SIG-M5 treated with dmso at 0.1 percent for 504 hours (cell line): ENCODE measurements at regions not wholly inside any gene's neighbourhood (a gene's known extent, or its start where the extent isn't known, plus 50 kb on each side); places are given as distances from the start of the nearest gene placed in this dataset.
A peak's percentile ranks its signal among the peaks of the same experiment; 100 is the strongest.
"Not testable (repeated sequence)": the region's sequence is repeated elsewhere in the genome, so short reads cannot be mapped to it uniquely, and the experiment has no call there.

Experiments used
- DNase-seq: peaks from one replicate; lab custom pipeline; 2025; ENCODE audit not compliant: unreplicated experiment; lab: John Stamatoyannopoulos, UW

DNA sequence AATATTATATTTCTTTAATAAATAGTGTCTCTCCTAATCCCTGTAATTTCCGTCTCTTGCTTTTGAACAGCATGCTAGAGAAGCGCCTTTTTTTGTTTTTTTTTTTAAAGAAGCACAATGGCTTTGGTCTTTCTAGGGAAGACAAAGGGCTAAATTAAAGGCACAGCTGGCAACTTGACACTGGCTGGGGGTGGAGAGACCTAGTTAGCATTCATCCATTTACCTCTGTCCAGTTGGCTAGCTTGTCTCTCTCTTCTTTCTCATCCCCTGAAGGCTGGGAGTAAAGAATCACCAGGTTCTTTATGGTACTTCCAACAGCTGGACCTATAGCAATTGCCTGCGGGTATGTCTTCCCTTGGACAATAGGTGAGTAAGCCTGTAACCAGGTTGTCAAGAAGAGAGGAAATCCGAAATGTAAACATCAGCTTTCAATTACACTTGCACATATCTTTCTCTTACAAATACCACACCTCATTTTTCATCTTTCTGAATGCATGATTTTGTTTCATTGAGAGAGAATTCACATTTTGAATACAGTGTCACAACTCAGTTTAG, 178.4 kb upstream of the GPR101 start:
- no peak for DNase-seq

DNA sequence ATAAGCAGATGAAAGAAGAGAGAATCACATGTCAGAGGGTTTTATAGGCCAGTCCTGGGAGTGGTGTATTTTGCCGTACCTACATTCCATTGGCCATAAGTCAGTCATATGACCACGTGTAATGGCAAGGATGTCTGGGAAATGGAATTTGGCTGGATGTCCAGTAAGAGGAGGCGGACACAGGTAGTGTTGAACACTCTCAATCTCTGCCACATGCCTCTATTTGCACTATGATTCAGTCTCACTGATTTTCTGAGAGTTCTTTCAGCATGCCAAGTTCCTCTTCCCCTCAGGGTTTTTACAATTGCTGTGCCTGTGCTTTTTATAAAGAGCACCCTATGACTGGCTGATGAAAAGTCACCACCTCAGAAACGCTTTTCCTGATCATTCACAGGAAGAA, 164.2 kb upstream of the GPR101 start:
- DNase-seq: no peak

DNA sequence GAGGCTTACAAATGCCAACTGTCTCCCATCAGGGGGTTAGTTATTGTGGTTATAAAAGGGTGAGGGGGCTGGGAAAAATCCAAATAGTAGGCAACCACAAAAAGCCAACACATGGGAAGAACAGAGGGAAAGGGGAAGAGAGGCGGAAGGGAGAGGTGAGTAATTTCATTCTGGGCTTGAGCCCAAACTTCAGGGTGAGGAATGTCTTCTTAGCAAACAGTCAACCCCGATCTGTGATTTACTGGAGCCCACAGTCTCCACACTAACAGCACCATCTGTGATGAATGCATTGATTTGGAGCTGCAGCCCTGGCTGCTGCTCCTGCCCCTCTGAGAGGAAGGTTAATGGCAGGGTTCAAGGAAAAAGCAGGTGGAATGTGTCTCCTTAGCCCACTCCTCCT, 162.2 kb upstream of the GPR101 start:
- no peak for DNase-seq

GRCh38 chrX:137195296-137195695, 161.5 kb upstream of the GPR101 start:
- DNase-seq: no peak

GRCh38 chrX:137194164-137194563, 160.4 kb upstream of the GPR101 start:
- DNase-seq: peak; percentile 12

DNA sequence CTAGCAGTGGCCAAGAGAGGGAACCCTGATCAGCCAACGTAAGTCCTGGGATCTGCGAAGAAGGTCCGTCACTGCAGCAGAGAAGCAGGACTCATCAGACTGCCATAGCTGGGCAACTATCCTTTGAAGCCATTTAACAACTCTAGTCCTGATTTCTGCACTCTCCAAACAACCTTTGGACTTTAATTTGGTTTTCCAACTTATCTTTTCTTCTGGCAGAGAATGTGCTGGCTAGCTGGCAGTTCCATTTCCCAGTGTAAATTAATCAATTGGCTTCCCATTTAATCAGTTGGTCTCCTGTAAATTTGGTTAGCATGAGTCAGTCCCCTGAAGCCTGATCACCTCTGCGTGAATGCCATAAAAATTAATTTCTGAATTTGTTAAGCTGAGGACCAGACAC, 153.7 kb upstream of the GPR101 start:
- DNase-seq: no peak

GRCh38 chrX:137178392-137178791, 144.6 kb upstream of the GPR101 start:
- no peak for DNase-seq

GRCh38 chrX:137172317-137172948, 138.6 kb upstream of the GPR101 start:
- DNase-seq: no peak

- DNase-seq: no peak
Measured at GRCh38 chrX:137171626-137172025, 137.8 kb upstream of the GPR101 start.

DNA sequence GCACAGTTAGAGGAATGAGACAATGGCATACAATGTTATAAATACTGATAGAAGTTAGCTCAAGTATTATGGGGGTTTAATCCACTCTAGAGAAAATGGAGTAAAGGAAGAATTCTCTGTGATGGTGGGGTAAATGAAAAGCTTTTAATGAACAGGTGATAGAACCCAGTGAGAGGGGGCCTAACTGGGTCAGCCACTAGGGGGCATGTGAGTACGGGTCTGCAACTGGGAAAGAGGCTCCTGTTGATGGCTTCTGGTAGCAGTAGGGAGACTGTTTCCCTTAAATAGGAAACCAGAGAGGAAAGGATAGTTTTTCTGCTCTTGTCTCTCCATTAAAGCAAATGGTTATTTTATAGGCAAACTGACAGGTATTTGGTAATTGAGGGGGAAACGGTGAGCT, 132.8 kb upstream of the GPR101 start:
- no peak for DNase-seq

- no peak for DNase-seq
Measured at GRCh38 chrX:137164329-137164728, 130.5 kb upstream of the GPR101 start.

- no peak for DNase-seq
Measured at GRCh38 chrX:137151403-137151802, 117.6 kb upstream of the GPR101 start.

GRCh38 chrX:137143864-137144263, 110.1 kb upstream of the GPR101 start:
- no peak for DNase-seq

- DNase-seq: not testable (repeated sequence)
Measured at GRCh38 chrX:137122651-137123050, 88.9 kb upstream of the GPR101 start.

GRCh38 chrX:137119049-137119448, 85.3 kb upstream of the GPR101 start:
- DNase-seq: no peak

DNA sequence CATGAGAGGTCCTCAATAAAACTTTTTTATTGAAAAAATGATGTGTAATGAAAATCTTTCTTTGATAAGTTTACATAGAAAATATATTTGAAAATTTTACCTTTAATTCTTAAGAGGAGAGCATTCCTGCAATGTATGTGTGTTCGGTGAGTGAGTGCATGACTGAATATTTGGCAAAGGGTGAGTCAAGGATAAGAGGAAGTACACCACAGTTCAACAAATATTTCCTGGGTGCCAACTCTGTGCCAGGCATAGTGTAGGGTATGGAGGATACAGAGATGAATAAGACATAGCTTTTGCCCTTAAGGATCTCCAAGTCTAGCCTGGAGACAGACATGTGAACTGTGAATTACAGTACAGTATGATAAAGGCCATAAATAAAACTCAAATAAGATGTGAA, 84.7 kb upstream of the GPR101 start:
- no peak for DNase-seq

GRCh38 chrX:137118136-137118535, 84.3 kb upstream of the GPR101 start:
- DNase-seq: no peak

DNA sequence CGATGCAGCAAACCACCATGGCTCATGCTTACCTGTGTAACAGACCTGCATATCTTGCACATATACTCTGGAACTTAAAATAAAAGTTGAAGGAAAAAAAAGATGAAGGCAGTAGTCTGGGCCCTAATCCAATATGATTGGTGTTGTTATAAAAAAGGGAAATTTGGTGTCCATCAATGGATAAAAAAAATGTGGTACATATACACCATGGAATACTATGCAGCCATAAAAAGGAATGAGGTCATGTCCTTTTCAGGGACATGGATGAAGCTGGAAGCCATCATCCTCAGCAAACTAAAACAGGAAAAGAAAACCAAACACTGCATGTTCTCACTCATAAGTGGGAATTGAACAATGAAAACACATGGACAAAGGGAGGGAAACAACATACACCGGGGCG, 74.1 kb upstream of the GPR101 start:
- DNase-seq: not testable (repeated sequence)

DNA sequence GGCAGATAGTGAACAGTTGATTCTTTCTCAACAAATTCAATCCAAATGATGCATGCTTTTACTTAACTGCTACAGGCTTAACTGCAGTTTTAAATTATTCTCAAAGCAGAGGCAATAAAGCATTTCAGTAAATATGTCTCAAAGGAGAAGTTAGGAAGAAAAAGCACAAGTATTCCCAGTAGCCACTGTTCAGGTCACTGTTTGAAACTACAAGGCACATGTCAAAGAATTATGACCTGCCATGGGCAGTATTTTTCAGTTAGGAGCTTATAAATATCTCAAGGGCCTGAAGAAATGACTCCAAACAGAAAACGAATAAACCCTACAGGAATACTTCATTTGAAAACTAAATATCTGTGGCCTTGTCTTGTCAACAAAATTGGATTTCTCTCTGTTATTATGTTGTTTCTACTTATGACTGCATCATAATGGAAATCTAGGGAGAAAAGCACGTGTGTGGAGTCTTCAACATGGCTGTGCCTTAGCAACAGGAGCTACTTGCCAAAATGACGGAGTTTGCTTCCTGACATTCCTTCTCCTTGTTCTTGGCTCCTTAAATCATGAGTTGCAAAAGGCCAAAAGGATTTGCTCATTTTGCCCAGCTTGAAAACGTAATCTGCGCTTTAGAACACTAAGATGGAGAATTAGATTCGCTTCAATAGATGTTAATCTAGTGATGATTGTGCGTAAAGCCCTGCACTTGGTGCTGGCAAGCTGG, 67.6 kb upstream of the GPR101 start:
- DNase-seq: no peak
